Calu3 (cell line): ENCODE measurements at regions not wholly inside any gene's neighbourhood (a gene's known extent, or its start where the extent isn't known, plus 50 kb on each side); places are given as distances from the start of the nearest gene placed in this dataset.

Experiments
- BruUV-seq: library from RNA; stranded (reverse); fragments of 400-500 nt; replicated peaks from 2 replicates; lab custom pipeline; 2021; lab: Mats Ljungman, UMichigan
- CTCF ChIA-PET: fragments of 300-600 bp; sonication (Branson Sonifier 250); formaldehyde crosslinking; loops from one replicate; lab custom pipeline; 2022; ENCODE audit warnings: antibody characterized with exemption; lab: Charles Lee
- DNase-seq: peaks from one replicate; pipeline ENCODE4 v3.0.0; 2022
- H3K27ac Mint-ChIP-seq: one replicate; pipeline ENCODE4 v1.8.0; 2022; ENCODE audit warnings: mixed read lengths; ENCODE audit not compliant: unreplicated experiment
- H3K27me3 Mint-ChIP-seq: one replicate; pipeline ENCODE4 v1.8.0; 2022; ENCODE audit warnings: mixed read lengths; ENCODE audit not compliant: unreplicated experiment
- H3K36me3 Mint-ChIP-seq: one replicate; pipeline ENCODE4 v1.8.0; 2022; ENCODE audit warnings: mild to moderate bottlenecking, moderate library complexity, mixed read lengths; ENCODE audit not compliant: insufficient read depth, unreplicated experiment
- H3K4me1 Mint-ChIP-seq: one replicate; pipeline ENCODE4 v1.8.0; 2022; ENCODE audit warnings: mild to moderate bottlenecking, low read depth, mixed read lengths; ENCODE audit not compliant: unreplicated experiment
- H3K4me3 Mint-ChIP-seq: one replicate; pipeline ENCODE4 v1.8.0; 2022; ENCODE audit warnings: mild to moderate bottlenecking, low read depth, moderate library complexity, mixed read lengths; ENCODE audit not compliant: unreplicated experiment
- H3K9me3 Mint-ChIP-seq: one replicate; pipeline ENCODE4 v1.8.0; 2022; ENCODE audit warnings: low read depth, mixed read lengths; ENCODE audit not compliant: unreplicated experiment
- intact Hi-C: fragments of 100-400 bp; cut with micrococcal nuclease; formaldehyde crosslinking; loops from one replicate; pipeline ENCODE4 v1.10.0; 2022; ENCODE audit not compliant: unreplicated experiment
- TF ChIP-seq, protein P1 (sequence below): fragments of 200-600 bp; IDR thresholded peaks from one replicate; pipeline ENCODE4 v1.8.0; 2022; ENCODE audit warnings: antibody characterized with exemption; ENCODE audit not compliant: unreplicated experiment

DNA sequence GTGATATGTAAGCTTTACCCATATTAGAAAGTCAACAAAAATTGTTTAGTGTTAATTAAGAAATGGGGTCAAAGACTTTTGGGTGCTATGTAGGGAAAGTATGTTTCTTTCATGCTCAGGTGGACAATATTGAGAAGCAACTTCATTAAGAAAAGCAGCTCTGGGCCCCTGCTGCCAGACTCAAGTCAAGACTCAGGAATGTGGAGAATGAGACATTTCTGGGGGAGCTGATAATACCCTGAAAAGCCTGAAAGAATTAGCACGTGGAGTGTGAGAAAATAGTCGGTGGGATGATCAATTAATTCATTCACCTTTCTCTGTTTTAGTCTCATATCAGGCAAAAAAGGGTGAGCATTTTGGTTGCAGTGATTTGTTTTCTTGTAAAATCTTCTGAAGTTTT is 175.1 kb upstream of the IMPG1 start:
- TF ChIP-seq, protein P1, sequence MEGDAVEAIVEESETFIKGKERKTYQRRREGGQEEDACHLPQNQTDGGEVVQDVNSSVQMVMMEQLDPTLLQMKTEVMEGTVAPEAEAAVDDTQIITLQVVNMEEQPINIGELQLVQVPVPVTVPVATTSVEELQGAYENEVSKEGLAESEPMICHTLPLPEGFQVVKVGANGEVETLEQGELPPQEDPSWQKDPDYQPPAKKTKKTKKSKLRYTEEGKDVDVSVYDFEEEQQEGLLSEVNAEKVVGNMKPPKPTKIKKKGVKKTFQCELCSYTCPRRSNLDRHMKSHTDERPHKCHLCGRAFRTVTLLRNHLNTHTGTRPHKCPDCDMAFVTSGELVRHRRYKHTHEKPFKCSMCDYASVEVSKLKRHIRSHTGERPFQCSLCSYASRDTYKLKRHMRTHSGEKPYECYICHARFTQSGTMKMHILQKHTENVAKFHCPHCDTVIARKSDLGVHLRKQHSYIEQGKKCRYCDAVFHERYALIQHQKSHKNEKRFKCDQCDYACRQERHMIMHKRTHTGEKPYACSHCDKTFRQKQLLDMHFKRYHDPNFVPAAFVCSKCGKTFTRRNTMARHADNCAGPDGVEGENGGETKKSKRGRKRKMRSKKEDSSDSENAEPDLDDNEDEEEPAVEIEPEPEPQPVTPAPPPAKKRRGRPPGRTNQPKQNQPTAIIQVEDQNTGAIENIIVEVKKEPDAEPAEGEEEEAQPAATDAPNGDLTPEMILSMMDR = no peak
- no peaks in the 10 kb centered on the region for H3K9me3 Mint-ChIP-seq
- no peaks in the 10 kb centered on the region for H3K4me1 Mint-ChIP-seq
- H3K4me3 Mint-ChIP-seq = no peak overlapping the region
- BruUV-seq = no TSS peak
- no peak overlapping the region for H3K27ac Mint-ChIP-seq
- intact Hi-C loops = no loop called here
- H3K27me3 Mint-ChIP-seq = no peaks in the 10 kb centered on the region
- CTCF ChIA-PET = no interaction called here
- DNase-seq = no peak
- no peaks in the 10 kb centered on the region for H3K36me3 Mint-ChIP-seq

DNA sequence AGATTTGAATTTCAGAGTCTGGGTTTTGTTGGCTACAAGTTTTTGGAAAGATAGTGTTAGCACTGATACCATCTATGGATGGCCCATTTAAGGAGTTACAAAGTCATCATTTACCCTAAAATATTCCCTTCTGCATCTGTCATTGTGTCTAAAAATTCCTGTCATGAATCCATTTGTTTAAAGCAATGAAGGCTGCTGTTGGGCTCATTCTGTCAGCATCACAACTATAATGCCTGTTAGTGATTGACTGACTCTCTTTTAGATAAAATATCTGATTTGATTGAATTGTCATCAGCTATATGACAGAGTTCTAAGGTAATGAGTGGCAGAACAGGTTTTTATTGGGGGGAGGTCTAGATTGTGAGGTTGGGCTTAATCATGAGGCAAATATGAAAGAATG is 167.6 kb upstream of the IMPG1 start:
- Mint-ChIP-seq H3K27ac (no peak overlapping the region), H3K4me3 (no peak overlapping the region), H3K27me3 (no peaks in the 10 kb centered on the region), H3K36me3 (no peaks in the 10 kb centered on the region), H3K4me1 (no peaks in the 10 kb centered on the region), H3K9me3 (peaks cover 3% of the 10 kb centered on the region)
- TF ChIP-seq, protein P1 = no peak
- intact Hi-C loops = no loop called here
- DNase-seq = no peak
- CTCF ChIA-PET = no interaction called here
- no TSS peak for BruUV-seq

DNA sequence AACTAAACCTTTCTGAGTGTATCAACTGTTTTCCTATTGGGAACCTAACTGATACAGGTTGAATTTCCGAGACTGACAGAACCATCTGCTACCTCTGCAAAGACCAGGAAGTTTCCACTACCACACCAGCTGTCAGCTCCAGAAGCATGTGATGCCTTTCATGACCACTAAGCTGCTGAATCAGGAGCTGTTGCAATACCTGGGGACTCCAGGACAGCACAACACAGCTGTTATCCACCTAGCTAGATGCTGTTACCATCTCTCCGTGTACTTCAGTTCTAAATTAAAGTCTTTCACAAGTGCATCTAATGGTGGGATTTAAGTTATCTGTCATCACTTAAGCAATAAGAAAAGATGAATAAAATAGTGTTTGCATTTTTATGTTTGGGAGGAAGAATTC is 158.2 kb upstream of the IMPG1 start:
- TF ChIP-seq, protein P1 = no peak
- intact Hi-C loops = no loop called here
- DNase-seq = peak; percentile 13

DNA sequence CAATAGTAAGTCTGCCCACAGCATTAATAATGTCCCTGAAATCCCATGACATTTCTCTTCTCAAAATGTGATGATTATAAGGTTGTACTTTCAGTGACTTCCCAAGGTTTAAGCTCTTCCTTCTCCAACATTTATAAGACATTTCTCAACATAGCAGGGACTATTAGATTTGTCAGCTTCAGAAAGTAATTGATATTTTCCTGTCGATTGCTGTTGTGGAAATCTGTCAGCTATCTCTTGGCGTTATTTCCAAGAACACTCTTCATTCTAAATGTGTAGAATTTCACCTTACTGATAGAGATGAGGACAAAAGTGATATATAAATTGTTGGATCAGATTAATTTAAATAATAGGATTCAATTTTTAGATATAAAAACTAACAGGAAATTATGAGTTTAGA is 149.7 kb upstream of the IMPG1 start:
- no peaks in the 10 kb centered on the region for H3K4me1 Mint-ChIP-seq
- BruUV-seq = no TSS peak
- no peaks in the 10 kb centered on the region for H3K36me3 Mint-ChIP-seq
- no peaks in the 10 kb centered on the region for H3K9me3 Mint-ChIP-seq
- no peak overlapping the region for H3K27ac Mint-ChIP-seq
- H3K27me3 Mint-ChIP-seq = no peaks in the 10 kb centered on the region
- CTCF ChIA-PET = no interaction called here
- TF ChIP-seq, protein P1 = no peak
- no peak for DNase-seq
- intact Hi-C loops = no loop called here
- H3K4me3 Mint-ChIP-seq = no peak overlapping the region

More for the DNA sequence above, 158.2 kb upstream of the IMPG1 start:
- BruUV-seq = no TSS peak
- H3K9me3 Mint-ChIP-seq = no peaks in the 10 kb centered on the region
- H3K27me3 Mint-ChIP-seq = no peaks in the 10 kb centered on the region
- H3K36me3 Mint-ChIP-seq = no peaks in the 10 kb centered on the region
- H3K27ac Mint-ChIP-seq = no peak overlapping the region
- CTCF ChIA-PET = interaction anchor here (1.3 kb wide), 1 partner anchor 11 kb away, joined by 3 read pairs; no protein-coding TSS in a partner anchor
- no peaks in the 10 kb centered on the region for H3K4me1 Mint-ChIP-seq
- H3K4me3 Mint-ChIP-seq = no peak overlapping the region
